Activated effector memory CD4-positive, alpha-beta T cell treated with Interleukin-2 at 50 U/mL for 16 hours (primary cell): ENCODE measurements at regions not wholly inside any gene's neighbourhood (a gene's known extent, or its start where the extent isn't known, plus 50 kb on each side); places are given as distances from the start of the nearest gene placed in this dataset.
A peak's percentile ranks its signal among the peaks of the same experiment; 100 is the strongest.

ENCODE experiments used
- DNase-seq: peaks from one replicate; pipeline ENCODE4 v3.0.0-alpha.2; 2020

- no peak for DNase-seq
Observed at GRCh38 chr6:151701911-151702562, 105.4 kb upstream of the ESR1 start.

DNA sequence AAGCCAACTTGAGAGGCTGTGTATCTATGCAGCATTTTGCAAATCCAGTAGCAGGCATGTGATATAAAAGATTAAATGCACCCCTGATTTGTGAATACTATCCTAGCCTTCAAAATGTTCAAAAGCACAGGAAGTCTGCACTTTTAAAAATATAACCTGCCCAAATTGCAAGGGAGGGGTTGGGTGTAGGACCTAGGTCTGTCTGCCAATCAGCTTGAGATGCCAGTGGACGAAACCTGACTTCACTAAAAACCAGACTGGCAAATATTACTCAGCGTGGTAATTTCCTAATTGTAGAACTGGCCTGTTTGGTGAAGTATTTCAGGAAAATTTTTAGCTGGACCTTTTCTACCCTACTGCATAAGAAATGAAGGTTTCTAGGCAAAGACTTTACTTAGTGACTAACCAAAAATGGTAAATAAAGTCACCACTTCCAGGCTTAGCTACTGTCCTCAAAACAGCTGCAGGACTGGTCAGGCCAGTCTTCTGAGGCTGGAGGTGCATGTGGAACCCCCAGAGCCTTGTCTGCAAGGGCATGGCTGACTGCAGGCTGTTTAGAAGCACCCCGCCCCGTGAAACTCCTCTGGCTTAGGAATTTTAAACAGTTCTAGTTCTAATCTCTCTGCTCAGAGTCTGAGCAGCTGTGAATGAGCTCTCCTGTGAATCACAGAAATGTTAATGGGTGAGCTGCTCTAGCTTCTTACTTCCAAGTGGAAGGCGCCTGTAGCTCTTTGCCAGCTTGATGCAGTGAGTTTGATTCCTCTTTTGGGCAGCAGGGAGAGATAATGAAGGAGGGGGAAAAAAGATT lies 104.4 kb upstream of the ESR1 start:
- DNase-seq, result no peak

DNA sequence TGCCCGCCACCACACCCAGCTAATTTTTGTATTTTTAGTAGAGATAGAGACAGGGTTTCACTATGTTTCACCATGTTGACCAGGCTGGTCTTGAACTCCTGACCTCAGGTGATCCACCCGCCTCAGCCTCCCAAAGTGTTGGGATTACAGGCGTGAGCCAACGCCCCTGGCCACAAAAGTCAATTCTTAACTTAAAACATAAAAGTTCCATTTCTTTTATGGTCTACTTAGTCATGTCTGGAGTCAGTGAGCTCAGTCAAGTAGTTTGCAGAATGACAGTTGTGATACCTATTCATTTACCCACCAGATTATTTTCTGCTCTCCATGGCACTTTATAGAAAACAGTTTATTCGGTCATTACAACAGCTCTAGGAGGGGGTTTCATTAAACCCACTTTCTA lies 103.1 kb upstream of the ESR1 start:
- no peak for DNase-seq

DNA sequence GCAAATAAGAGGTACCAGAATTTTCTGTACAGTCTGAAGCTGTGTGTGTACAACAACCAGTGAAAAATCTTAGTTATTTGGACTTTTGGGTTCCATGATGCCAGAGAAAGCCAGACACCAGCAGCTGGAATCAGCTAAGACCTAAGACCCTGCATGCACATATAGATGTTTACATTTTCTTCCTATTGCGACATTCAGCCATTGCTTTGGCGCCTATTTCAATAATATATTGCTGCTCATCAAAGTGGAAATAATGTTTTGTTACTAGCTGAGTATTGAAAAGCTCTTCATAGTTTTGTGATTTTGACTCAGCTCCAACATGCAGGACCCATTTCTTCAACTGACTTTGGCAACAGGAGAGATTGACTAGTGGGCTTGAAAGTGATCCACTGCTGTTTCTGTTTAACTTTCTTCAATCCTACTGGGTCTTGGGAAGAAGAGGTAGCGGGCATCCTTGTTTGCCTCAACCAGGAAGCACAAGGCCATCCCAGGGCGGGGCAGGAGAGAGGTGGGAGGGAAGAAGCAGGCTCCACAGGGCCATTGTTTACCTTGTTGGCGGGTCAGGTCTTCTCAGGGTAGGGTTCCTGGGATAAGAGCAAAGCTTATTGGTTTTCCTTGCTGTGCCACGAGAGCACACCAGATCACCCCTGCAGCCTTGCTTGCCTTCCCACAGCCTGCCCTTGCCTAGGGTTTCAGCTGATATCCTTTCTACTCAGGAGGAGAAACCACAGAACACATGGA lies 101.3 kb upstream of the ESR1 start:
- DNase-seq, result no peak

GRCh38 chr6:151709329-151709728 lies 98.2 kb upstream of the ESR1 start:
- no peak for DNase-seq

- DNase-seq, result peak; percentile 21
Observed at GRCh38 chr6:151716526-151716932, 91.0 kb upstream of the ESR1 start.

- no peak for DNase-seq
Observed at GRCh38 chr6:151719070-151719469, 88.4 kb upstream of the ESR1 start.

GRCh38 chr6:151721146-151721545 lies 86.3 kb upstream of the ESR1 start:
- DNase-seq, result no peak

DNA sequence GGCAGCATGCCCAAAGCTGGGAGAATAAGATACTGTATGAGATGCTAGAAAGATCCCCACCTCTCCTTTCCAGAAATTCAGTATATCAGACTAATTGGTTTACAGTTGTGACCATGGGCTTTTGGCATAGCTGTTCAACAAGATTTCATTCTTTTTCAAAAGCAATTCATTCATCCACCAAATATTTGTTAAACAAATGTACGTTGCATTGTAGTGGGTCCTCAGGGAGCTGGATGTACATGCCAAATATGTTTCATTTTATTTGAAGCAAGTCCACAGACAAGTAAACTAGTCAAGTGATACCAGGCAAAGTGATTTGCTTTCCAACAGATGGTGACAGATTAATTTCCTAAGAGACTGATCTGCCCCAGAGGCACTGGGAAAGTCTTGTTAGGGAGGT lies 85.8 kb upstream of the ESR1 start:
- no peak for DNase-seq

DNA sequence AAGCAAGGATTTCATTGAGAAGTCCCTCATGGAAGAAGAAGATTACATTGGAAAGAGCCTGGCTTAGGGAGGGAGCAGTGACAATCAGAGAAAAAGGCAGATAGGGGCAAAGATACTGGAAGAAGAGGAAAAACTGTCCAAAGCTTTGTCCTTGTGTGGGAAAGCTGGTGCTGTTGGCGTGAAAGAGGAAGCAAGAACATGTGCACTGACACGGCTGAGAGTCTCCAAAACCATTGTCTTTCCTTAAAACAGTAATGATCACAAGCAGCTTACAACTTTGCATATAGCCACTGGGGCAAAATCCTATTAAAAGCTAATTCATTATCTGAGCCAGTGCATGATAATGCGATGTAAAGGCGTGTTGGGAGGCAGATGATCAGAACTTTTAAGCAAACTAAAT lies 85.1 kb upstream of the ESR1 start:
- DNase-seq, result no peak

DNA sequence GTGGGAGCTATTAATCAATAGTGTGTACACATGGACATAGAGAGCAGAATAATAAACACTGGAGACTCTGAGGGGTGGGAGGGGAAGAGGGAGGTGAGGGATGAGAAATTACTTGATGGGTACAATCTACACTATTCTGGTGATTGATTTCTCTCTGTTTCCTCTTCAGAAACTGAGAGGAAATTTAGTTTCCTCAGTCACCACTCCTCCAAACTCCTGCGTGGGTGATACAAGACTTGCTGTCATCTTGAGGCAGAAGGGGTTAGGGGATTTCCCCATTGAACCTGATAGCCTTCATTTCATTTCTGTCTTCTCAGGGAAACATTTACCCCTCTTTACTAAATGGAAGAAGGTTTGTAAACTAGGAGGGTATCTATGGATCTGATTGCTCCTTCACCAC lies 84.3 kb upstream of the ESR1 start:
- no peak for DNase-seq

GRCh38 chr6:151729829-151730495 lies 77.5 kb upstream of the ESR1 start:
- DNase-seq, result no peak

GRCh38 chr6:151730496-151730870 lies 77.0 kb upstream of the ESR1 start:
- no peak for DNase-seq

DNA sequence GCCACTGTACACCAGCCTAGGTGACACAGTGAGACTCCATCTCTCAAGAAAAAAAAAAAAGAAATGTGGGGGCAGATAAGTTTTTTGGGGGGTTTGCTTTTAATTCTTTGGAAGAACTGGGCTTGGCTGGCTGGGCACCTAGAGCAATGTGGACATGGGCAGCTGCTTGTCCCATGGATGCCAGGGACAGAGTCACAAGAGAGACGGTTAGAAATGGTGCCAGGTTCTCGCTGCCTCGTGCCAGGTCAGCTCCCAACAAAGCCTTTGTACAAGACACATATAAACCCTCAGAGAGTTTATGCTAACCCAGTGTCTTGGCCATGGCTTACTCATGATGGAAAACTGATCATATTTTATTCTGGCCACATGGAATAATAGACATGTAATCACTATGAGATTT lies 76.2 kb upstream of the ESR1 start:
- DNase-seq, result no peak

- no peak for DNase-seq
Observed at GRCh38 chr6:151733680-151734320, 73.7 kb upstream of the ESR1 start.

DNA sequence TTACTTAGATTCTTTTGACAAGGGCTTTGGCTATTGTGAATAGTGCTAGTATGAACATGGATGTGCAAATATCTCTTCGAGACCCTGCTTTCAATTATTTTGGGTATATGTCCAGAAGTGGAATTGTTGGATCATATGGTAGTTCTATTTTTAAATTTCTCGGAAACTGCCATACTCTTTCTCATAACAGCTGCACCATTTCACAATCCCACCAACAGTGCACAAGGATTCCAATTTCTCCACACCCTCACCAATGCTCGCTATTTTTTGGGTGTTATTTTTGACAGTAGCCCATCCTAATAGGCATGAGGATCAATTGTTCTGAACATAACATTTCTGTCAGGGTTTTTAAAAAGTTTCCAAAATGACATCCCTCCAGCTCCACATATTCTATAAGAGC lies 69.2 kb upstream of the ESR1 start:
- DNase-seq, result no peak

- DNase-seq, result no peak
Observed at GRCh38 chr6:151738960-151739359, 68.5 kb upstream of the ESR1 start.

DNA sequence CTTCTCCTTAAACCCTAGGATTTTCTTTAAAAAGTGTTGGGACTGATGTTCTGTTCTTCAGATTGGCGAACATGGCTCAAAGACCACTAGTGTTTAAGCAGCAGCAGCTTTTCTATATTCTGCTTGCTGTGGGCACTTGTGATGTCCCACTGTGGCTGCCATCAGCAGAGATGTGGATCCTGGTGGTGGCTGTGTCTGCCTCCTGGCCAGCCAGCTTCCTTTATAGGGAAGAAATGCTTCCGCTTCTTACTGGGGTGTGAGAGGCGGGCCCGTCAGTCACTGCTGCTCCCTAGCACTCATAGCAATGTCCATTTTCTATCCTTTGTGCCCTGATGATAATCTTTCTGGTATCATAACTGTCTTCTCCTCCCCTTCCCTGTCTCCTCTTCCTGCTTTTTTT lies 66.7 kb upstream of the ESR1 start:
- DNase-seq, result no peak

- no peak for DNase-seq
Observed at GRCh38 chr6:151747896-151748295, 59.6 kb upstream of the ESR1 start.

DNA sequence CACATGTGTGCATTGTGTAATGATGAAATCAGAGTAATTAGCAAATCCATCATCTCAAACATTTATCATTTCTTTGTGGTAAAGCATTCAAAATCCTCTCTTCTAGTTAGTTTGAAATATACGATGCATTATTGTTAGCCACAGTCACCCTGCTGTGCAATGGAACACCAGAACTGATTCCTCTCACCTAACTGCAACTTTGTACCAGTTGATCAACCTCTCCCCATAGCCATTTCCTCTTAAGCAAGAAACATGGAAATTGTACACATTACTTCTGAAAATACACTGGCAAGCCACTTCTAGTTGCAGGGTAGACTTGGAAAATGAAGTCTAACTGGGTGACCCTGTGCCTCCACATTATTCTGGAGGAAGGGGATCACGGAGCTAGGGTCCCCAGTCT lies 58.1 kb upstream of the ESR1 start:
- DNase-seq, result no peak

DNA sequence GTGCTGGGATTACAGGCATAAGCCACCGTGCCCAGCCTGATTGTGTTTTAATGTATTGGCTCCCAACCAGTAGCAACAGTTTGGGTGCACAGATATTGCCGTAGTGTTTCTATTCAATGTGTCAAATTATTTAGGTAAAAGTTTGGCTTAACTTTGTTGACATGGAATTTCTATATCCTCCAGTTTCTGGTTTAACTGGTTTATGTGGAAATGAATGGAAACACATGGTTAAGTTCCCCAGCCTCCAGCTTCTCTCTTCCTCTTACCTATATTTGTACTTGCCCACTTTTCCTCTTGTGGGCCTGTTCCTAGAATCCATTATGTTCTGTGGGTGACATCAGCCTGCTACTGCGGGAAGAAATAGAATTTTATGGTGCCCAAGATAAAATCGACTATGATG lies 53.9 kb upstream of the ESR1 start:
- no peak for DNase-seq

- DNase-seq, result no peak
Observed at GRCh38 chr6:151757506-151757955, 50.0 kb upstream of the ESR1 start.
